ENCODE measurements at regions not wholly inside any gene's neighbourhood (a gene's known extent, or its start where the extent isn't known, plus 50 kb on each side); places are given as distances from the start of the nearest gene placed in this dataset.

- no peak overlapping the region for H3K4me3 Mint-ChIP-seq (ENCODE audit: unreplicated experiment)
- DNase-seq (ENCODE audit: low spot score) = no peak
- TF ChIP-seq, protein P1, sequence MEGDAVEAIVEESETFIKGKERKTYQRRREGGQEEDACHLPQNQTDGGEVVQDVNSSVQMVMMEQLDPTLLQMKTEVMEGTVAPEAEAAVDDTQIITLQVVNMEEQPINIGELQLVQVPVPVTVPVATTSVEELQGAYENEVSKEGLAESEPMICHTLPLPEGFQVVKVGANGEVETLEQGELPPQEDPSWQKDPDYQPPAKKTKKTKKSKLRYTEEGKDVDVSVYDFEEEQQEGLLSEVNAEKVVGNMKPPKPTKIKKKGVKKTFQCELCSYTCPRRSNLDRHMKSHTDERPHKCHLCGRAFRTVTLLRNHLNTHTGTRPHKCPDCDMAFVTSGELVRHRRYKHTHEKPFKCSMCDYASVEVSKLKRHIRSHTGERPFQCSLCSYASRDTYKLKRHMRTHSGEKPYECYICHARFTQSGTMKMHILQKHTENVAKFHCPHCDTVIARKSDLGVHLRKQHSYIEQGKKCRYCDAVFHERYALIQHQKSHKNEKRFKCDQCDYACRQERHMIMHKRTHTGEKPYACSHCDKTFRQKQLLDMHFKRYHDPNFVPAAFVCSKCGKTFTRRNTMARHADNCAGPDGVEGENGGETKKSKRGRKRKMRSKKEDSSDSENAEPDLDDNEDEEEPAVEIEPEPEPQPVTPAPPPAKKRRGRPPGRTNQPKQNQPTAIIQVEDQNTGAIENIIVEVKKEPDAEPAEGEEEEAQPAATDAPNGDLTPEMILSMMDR (IDR thresholded peaks at IDR 0.05) = no peak
- no peaks in the 10 kb centered on the region for H3K36me3 Mint-ChIP-seq (ENCODE audit: low read depth)
- peaks cover 19% of the 10 kb centered on the region for H3K27me3 Mint-ChIP-seq (ENCODE audit: low read depth)
- no peak overlapping the region for H3K27ac Mint-ChIP-seq (ENCODE audit: unreplicated experiment)
- H3K9me3 Mint-ChIP-seq (ENCODE audit: low read depth) = no peaks in the 10 kb centered on the region
- no peaks in the 10 kb centered on the region for H3K4me1 Mint-ChIP-seq (ENCODE audit: low read depth)
Measured at GRCh38 chr11:70863993-70864392, 388.4 kb downstream of the SHANK2 start.

GRCh38 chr11:70865356-70865755 is 387.0 kb downstream of the SHANK2 start:
- no peaks in the 10 kb centered on the region for H3K36me3 Mint-ChIP-seq (ENCODE audit: low read depth)
- TF ChIP-seq, protein P1 (IDR thresholded peaks at IDR 0.05) = no peak
- no peaks in the 10 kb centered on the region for H3K9me3 Mint-ChIP-seq (ENCODE audit: low read depth)
- DNase-seq (ENCODE audit: low spot score) = no peak
- H3K27ac Mint-ChIP-seq (ENCODE audit: unreplicated experiment) = no peak overlapping the region
- no peak overlapping the region for H3K4me3 Mint-ChIP-seq (ENCODE audit: unreplicated experiment)
- no peaks in the 10 kb centered on the region for H3K4me1 Mint-ChIP-seq (ENCODE audit: low read depth)
- peaks cover 17% of the 10 kb centered on the region for H3K27me3 Mint-ChIP-seq (ENCODE audit: low read depth)

DNA sequence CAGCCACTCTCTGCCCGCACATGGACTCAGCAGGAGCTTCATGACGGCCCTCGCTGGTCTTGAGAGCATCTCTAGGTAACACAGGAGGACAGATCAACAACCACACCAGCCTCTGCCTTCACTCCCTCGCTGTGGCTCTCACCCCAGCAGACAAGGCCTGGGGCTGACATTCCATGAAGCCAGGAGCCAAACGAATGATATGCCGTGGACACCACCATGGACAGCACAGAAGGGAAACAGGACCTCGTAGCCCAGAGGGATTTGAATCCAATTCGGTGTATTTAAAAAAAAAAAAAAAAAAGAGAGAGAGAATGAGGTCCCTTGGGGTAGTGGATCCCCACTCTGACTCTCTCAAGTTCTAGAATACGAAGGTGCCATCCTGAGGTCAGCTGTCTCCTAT is 385.5 kb downstream of the SHANK2 start:
- Mint-ChIP-seq H3K9me3 (ENCODE audit: low read depth) (no peaks in the 10 kb centered on the region), H3K4me3 (ENCODE audit: unreplicated experiment) (no peak overlapping the region), H3K27ac (ENCODE audit: unreplicated experiment) (no peak overlapping the region), H3K4me1 (ENCODE audit: low read depth) (no peaks in the 10 kb centered on the region), H3K36me3 (ENCODE audit: low read depth) (no peaks in the 10 kb centered on the region), H3K27me3 (ENCODE audit: low read depth) (peaks cover 16% of the 10 kb centered on the region)
- no peak for DNase-seq (ENCODE audit: low spot score)
- TF ChIP-seq, protein P1 (IDR thresholded peaks at IDR 0.05) = no peak

DNA sequence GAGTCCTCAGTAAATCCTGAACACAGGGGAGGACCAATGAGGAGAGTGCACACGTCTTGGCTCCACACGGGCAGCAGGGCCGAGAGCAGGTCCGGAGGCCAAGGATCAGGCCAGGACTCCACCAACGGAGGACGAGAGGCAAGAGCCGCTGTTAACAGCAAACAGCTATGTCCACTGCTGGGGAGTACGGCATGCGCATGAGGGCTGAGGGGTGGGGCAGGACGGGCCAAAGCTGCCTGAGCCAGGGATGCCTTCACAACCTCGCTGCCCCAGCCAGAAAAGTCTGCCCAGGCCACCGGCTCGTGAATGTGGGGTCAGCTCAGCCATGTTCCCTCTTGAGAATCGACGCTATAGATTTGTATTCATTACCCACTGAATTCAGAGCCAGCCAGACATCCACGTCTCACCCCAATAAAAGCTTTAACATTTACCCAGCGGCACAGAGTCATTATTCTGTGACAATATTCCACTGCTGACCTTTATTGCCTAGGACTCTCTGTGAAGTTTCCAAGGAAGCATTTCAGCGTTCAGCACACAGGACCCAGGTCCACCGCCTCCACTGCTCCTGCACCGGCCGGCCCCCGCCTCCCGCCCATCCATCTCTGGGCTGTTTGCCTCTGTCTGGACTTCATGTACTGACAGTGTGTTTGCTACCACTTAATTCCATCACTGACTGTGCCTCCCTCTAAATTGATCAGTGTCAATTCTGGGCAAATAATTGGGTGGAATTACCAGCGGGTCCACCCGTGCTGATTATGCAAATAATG is 384.9 kb downstream of the SHANK2 start:
- H3K4me1 Mint-ChIP-seq (ENCODE audit: low read depth) = no peaks in the 10 kb centered on the region
- H3K9me3 Mint-ChIP-seq (ENCODE audit: low read depth) = no peaks in the 10 kb centered on the region
- TF ChIP-seq, protein P1 (IDR thresholded peaks at IDR 0.05) = no peak
- no peak for DNase-seq (ENCODE audit: low spot score)
- no peak overlapping the region for H3K4me3 Mint-ChIP-seq (ENCODE audit: unreplicated experiment)
- peaks cover 15% of the 10 kb centered on the region for H3K27me3 Mint-ChIP-seq (ENCODE audit: low read depth)
- H3K27ac Mint-ChIP-seq (ENCODE audit: unreplicated experiment) = no peak overlapping the region
- no peaks in the 10 kb centered on the region for H3K36me3 Mint-ChIP-seq (ENCODE audit: low read depth)

- TF ChIP-seq, protein P1 (IDR thresholded peaks at IDR 0.05) = no peak
- no peaks in the 10 kb centered on the region for H3K9me3 Mint-ChIP-seq (ENCODE audit: low read depth)
- DNase-seq (ENCODE audit: low spot score) = no peak
- no peaks in the 10 kb centered on the region for H3K36me3 Mint-ChIP-seq (ENCODE audit: low read depth)
- H3K4me1 Mint-ChIP-seq (ENCODE audit: low read depth) = no peaks in the 10 kb centered on the region
- no peak overlapping the region for H3K27ac Mint-ChIP-seq (ENCODE audit: unreplicated experiment)
- peaks cover 23% of the 10 kb centered on the region for H3K27me3 Mint-ChIP-seq (ENCODE audit: low read depth)
- H3K4me3 Mint-ChIP-seq (ENCODE audit: unreplicated experiment) = no peak overlapping the region
Measured at GRCh38 chr11:70868341-70868885, 384.0 kb downstream of the SHANK2 start.

Measured in chondrocyte (in vitro differentiated cells).